ENCODE measurements at regions not wholly inside any gene's neighbourhood (a gene's known extent, or its start where the extent isn't known, plus 50 kb on each side); places are given as distances from the start of the nearest gene placed in this dataset.

DNA sequence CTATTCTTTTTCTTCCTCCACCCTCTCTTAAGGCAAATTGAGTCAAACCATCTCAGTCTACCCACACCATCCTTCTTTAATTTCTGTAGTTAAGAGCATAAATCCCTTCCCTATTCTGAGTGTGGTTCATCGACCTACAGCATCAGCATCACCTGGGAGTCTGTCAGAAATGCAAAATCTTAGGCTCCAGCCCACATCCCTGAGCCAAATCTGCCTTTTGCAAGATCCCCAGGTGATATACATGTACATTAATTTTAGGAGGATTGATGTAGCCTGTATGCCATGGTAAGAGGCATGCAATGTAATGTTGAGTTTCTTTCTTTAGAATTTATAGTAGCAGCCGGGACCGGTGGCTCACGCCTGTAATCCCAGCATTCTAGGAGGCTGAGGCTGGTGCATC lies 151.7 kb upstream of the TNP1 start:
- TF ChIP-seq POLR2A (IDR thresholded peaks at IDR 0.05; ENCODE audit: low read depth, low read length), result no peak
- no peak for TF ChIP-seq POLR2AphosphoS5 (IDR thresholded peaks at IDR 0.05; ENCODE audit: low read depth, low read length)
- no peak for TF ChIP-seq TAF1 (IDR thresholded peaks at IDR 0.05; ENCODE audit: low read depth, low read length)
- no peak for TF ChIP-seq POU2F2 (IDR thresholded peaks at IDR 0.05; ENCODE audit: low read depth, low read length)
- no peak for TF ChIP-seq SPI1 (IDR thresholded peaks at IDR 0.05; ENCODE audit: low read depth, low read length)
